Mesenchymal stem cell (in vitro differentiated cells and primary cell): ENCODE measurements at regions not wholly inside any gene's neighbourhood (a gene's known extent, or its start where the extent isn't known, plus 50 kb on each side); places are given as distances from the start of the nearest gene placed in this dataset.

ENCODE experiments used
- DNase-seq: peaks from one replicate; pipeline ENCODE4 v3.0.0-alpha.2; 2013
- H2AFZ ChIP-seq: one replicate; pipeline ENCODE4 v1.6.1; 2013; ENCODE audit warnings: low read depth, mild to moderate bottlenecking, control low read depth, inconsistent platforms, low read length, moderate library complexity
- H2AK5ac ChIP-seq: 2 replicates; pipeline ENCODE4 v1.6.1; 2013; ENCODE audit warnings: low read length, moderate library complexity, mild to moderate bottlenecking, inconsistent platforms; ENCODE audit not compliant: severe bottlenecking
- H2BK120ac ChIP-seq: one replicate; pipeline ENCODE4 v1.6.1; 2013; ENCODE audit warnings: low read depth, mild to moderate bottlenecking, inconsistent platforms, low read length, moderate library complexity
- H2BK12ac ChIP-seq, 2 experiments: one replicate each; pipeline ENCODE4 v1.6.1; 2013; ENCODE audit warnings: inconsistent platforms in 2 of 2, low read length in 2 of 2, mild to moderate bottlenecking in 2 of 2, moderate library complexity in 2 of 2, control low read depth in 1 of 2
- H2BK15ac ChIP-seq: one replicate; pipeline ENCODE4 v1.6.1; 2013; ENCODE audit warnings: mild to moderate bottlenecking, low read depth, inconsistent platforms; ENCODE audit not compliant: poor library complexity, severe bottlenecking
- H2BK5ac ChIP-seq: 2 replicates; pipeline ENCODE4 v1.6.1; 2013; ENCODE audit warnings: low read depth, mild to moderate bottlenecking, low read length, control low read depth, inconsistent platforms; ENCODE audit not compliant: poor library complexity, severe bottlenecking
- H3K14ac ChIP-seq, 2 experiments: one replicate each; pipeline ENCODE4 v1.6.1; 2013; ENCODE audit warnings: inconsistent platforms in 2 of 2, low read length in 2 of 2, control low read depth in 1 of 2, mild to moderate bottlenecking in 1 of 2, moderate library complexity in 1 of 2
- H3K18ac ChIP-seq, 2 experiments: one replicate each; pipeline ENCODE4 v1.6.1; 2013; ENCODE audit warnings: inconsistent platforms in 2 of 2, low read length in 2 of 2, control low read depth in 1 of 2, low read depth in 1 of 2, mild to moderate bottlenecking in 1 of 2
- H3K23ac ChIP-seq, 2 experiments: one replicate each; pipeline ENCODE4 v1.6.1; 2013; ENCODE audit warnings: inconsistent platforms in 2 of 2, low read length in 2 of 2, mild to moderate bottlenecking in 2 of 2, moderate library complexity in 2 of 2, control low read depth in 1 of 2
- H3K27ac ChIP-seq: 2 replicates; pipeline ENCODE4 v1.5.1; 2013; ENCODE audit warnings: mild to moderate bottlenecking, moderate library complexity, low read length, control low read depth, inconsistent platforms; ENCODE audit not compliant: poor library complexity, severe bottlenecking
- H3K27me3 ChIP-seq, 2 experiments: 2 replicates each; pipeline versions ENCODE4 v1.6.1 to v1.7.0; 2013; ENCODE audit warnings: low read length in 2 of 2, mild to moderate bottlenecking in 2 of 2, moderate library complexity in 2 of 2, control low read depth in 1 of 2, inconsistent platforms in 1 of 2; ENCODE audit not compliant: control insufficient read depth in 1 of 2, insufficient read depth in 1 of 2
- H3K36me3 ChIP-seq, 2 experiments: 2 replicates each; pipeline versions ENCODE4 v1.6.1 to v1.7.0; 2013; ENCODE audit warnings: low read length in 2 of 2, control low read depth in 1 of 2, inconsistent platforms in 1 of 2, low read depth in 1 of 2, mild to moderate bottlenecking in 1 of 2; ENCODE audit not compliant: insufficient read depth in 2 of 2, control insufficient read depth in 1 of 2
- H3K4ac ChIP-seq, 2 experiments: one replicate each; pipeline ENCODE4 v1.6.1; 2013; ENCODE audit warnings: inconsistent platforms in 2 of 2, low read length in 2 of 2, mild to moderate bottlenecking in 2 of 2, moderate library complexity in 2 of 2, control low read depth in 1 of 2, low read depth in 1 of 2
- H3K4me1 ChIP-seq: 2 replicates; pipeline ENCODE4 v1.6.1; 2013; ENCODE audit warnings: low read depth, low read length, control low read depth; ENCODE audit not compliant: control insufficient read depth, insufficient read depth
- H3K4me2 ChIP-seq: 2 replicates; pipeline ENCODE4 v1.6.1; 2013; ENCODE audit warnings: low read length, mild to moderate bottlenecking, inconsistent platforms; ENCODE audit not compliant: poor library complexity, severe bottlenecking
- H3K4me3 ChIP-seq, 2 experiments: 2 replicates each; pipeline versions ENCODE4 v1.5.1 to v1.7.0; 2013; ENCODE audit warnings: low read length in 2 of 2, mild to moderate bottlenecking in 2 of 2, control low read depth in 1 of 2, low read depth in 1 of 2; ENCODE audit not compliant: insufficient read depth in 1 of 2
- H3K79me1 ChIP-seq: replicated peaks from 2 replicates; pipeline ENCODE4 v1.6.1; 2013; ENCODE audit warnings: mild to moderate bottlenecking, control low read depth, low read length, inconsistent platforms; ENCODE audit not compliant: poor library complexity, severe bottlenecking
- H3K9ac ChIP-seq: 2 replicates; pipeline ENCODE4 v1.7.0; 2013; ENCODE audit warnings: mild to moderate bottlenecking, low read length, moderate library complexity
- H3K9me3 ChIP-seq: 2 replicates; pipeline ENCODE4 v1.7.0; 2013; ENCODE audit warnings: mild to moderate bottlenecking, low read length; ENCODE audit not compliant: control insufficient read depth
- H4K8ac ChIP-seq: one replicate; pipeline ENCODE4 v1.6.1; 2013; ENCODE audit warnings: inconsistent platforms, mild to moderate bottlenecking, low read length, moderate library complexity
- H4K91ac ChIP-seq: one replicate; pipeline ENCODE4 v1.6.1; 2013; ENCODE audit warnings: mild to moderate bottlenecking, low read length, inconsistent platforms
- WGBS: methylation state at CpG from one replicate; pipeline ENCODE4 v1.1.7; 2013; ENCODE audit warnings: mixed read lengths; 5-methylcytosine and 5-hydroxymethylcytosine counted together

- no peak overlapping the region for H2BK12ac ChIP-seq
- H3K4me2 ChIP-seq = no peak overlapping the region
- H3K18ac ChIP-seq = no peak overlapping the region
- no peaks in the 10 kb centered on the region for H3K4me1 ChIP-seq
- no peak overlapping the region for H3K27ac ChIP-seq
- no peaks in the 10 kb centered on the region for H3K36me3 ChIP-seq
- H3K27me3 ChIP-seq = peaks cover 0 to 2% of the 10 kb centered on the region in 2 experiments
- no peaks in the 10 kb centered on the region for H3K9me3 ChIP-seq
- DNase-seq = no peak
- H3K4me3 ChIP-seq = no peak overlapping the region
- no peak overlapping the region for H4K91ac ChIP-seq
- H4K8ac ChIP-seq = no peak overlapping the region
- 91% methylated on average over 2 of the region's 2 CpGs for WGBS
- no peak overlapping the region for H2BK120ac ChIP-seq
- no peak overlapping the region for H2AK5ac ChIP-seq
- H3K4ac ChIP-seq = no peak overlapping the region
- no peak overlapping the region for H2BK15ac ChIP-seq
- H3K79me1 ChIP-seq = no peaks in the 10 kb centered on the region
- no peak overlapping the region for H3K14ac ChIP-seq
- no peak overlapping the region for H2BK5ac ChIP-seq
- no peak overlapping the region for H3K9ac ChIP-seq
- H2AFZ ChIP-seq = no peak overlapping the region
- no peak overlapping the region for H3K23ac ChIP-seq
Observed at GRCh38 chr12:29023436-29024076, 125.5 kb upstream of the FAR2 start.

DNA sequence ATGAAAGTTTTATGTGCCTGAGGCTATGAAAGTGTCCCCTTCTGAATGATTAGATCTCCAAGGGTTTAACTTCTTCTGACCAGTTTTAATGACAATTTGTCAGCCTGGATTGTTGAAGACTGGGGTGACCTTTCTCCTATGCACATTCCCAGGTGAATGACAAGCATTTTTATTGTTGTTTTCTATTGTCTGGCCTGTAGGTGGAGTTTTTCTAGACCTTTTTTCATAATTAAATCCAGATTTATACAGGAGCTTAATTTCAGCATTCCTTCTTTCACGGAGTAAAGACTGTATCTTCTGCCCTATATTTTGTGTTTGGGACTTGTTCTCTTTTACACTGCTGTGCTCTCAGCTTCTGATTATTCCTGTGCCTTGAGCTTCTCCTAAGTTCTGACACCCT, 125.0 kb upstream of the FAR2 start:
- Histone ChIP-seq H4K91ac (no peak overlapping the region), H2BK120ac (no peak overlapping the region), H3K9me3 (no peaks in the 10 kb centered on the region), H3K4ac (no peak overlapping the region), H2AFZ (no peak overlapping the region), H3K4me2 (no peak overlapping the region), H4K8ac (no peak overlapping the region), H3K4me1 (no peaks in the 10 kb centered on the region), H3K36me3 (no peaks in the 10 kb centered on the region), H3K23ac (no peak overlapping the region), H3K9ac (no peak overlapping the region), H3K79me1 (no peaks in the 10 kb centered on the region), H3K14ac (no peak overlapping the region), H2BK12ac (no peak overlapping the region), H2BK5ac (no peak overlapping the region), H2BK15ac (no peak overlapping the region), H2AK5ac (no peak overlapping the region), H3K4me3 (no peak overlapping the region), H3K27me3 (peaks cover 0 to 3% of the 10 kb centered on the region in 2 experiments), H3K18ac (no peak overlapping the region), H3K27ac (no peak overlapping the region)
- no peak for DNase-seq
- WGBS = no CpG with 5 or more reads among the region's 1 CpG

- no peak overlapping the region for H2BK12ac ChIP-seq
- no peaks in the 10 kb centered on the region for H3K4me1 ChIP-seq
Observed at GRCh38 chr12:29025937-29026336, 123.1 kb upstream of the FAR2 start.

GRCh38 chr12:29026419-29026818, 122.7 kb upstream of the FAR2 start:
- H3K4me2 ChIP-seq = no peak overlapping the region
- H3K36me3 ChIP-seq = no peaks in the 10 kb centered on the region
- no peaks in the 10 kb centered on the region for H3K79me1 ChIP-seq
- H3K27ac ChIP-seq = no peak overlapping the region
- no peak overlapping the region for H4K8ac ChIP-seq
- H3K18ac ChIP-seq = no peak overlapping the region
- no peak overlapping the region for H3K23ac ChIP-seq
- no peak overlapping the region for H2BK120ac ChIP-seq
- H3K9me3 ChIP-seq = no peaks in the 10 kb centered on the region
- H2BK15ac ChIP-seq = no peak overlapping the region
- H3K4me3 ChIP-seq = no peak overlapping the region
- no peak overlapping the region for H2BK5ac ChIP-seq
- no peak overlapping the region for H2BK12ac ChIP-seq
- H2AFZ ChIP-seq = no peak overlapping the region
- no peak for DNase-seq
- no peak overlapping the region for H2AK5ac ChIP-seq
- H3K9ac ChIP-seq = no peak overlapping the region
- no peaks in the 10 kb centered on the region for H3K4me1 ChIP-seq
- peaks cover 0 to 3% of the 10 kb centered on the region in 2 experiments for H3K27me3 ChIP-seq
- H3K4ac ChIP-seq = no peak overlapping the region
- 85% methylated on average over 1 of the region's 4 CpGs for WGBS
- no peak overlapping the region for H3K14ac ChIP-seq
- H4K91ac ChIP-seq = no peak overlapping the region

More at GRCh38 chr12:29025937-29026336, 123.1 kb upstream of the FAR2 start:
- no peak overlapping the region for H3K4me3 ChIP-seq
- no peak overlapping the region for H2AFZ ChIP-seq
- no peak overlapping the region for H2BK5ac ChIP-seq
- H3K9me3 ChIP-seq = no peaks in the 10 kb centered on the region
- H3K36me3 ChIP-seq = no peaks in the 10 kb centered on the region
- H4K91ac ChIP-seq = no peak overlapping the region
- H3K79me1 ChIP-seq = no peaks in the 10 kb centered on the region
- H2AK5ac ChIP-seq = no peak overlapping the region
- no peak overlapping the region for H3K14ac ChIP-seq
- H4K8ac ChIP-seq = no peak overlapping the region
- no peak overlapping the region for H3K18ac ChIP-seq
- H3K9ac ChIP-seq = no peak overlapping the region
- WGBS = 98% methylated on average over 2 of the region's 2 CpGs
- no peak overlapping the region for H3K4me2 ChIP-seq
- H2BK15ac ChIP-seq = no peak overlapping the region
- H3K27me3 ChIP-seq = peaks cover 0 to 3% of the 10 kb centered on the region in 2 experiments
- H3K4ac ChIP-seq = no peak overlapping the region
- no peak overlapping the region for H3K23ac ChIP-seq
- no peak for DNase-seq
- H2BK120ac ChIP-seq = no peak overlapping the region
- H3K27ac ChIP-seq = no peak overlapping the region
